Muscle layer of colon (tissue), 2 donors: ENCODE measurements at regions not wholly inside any gene's neighbourhood (a gene's known extent, or its start where the extent isn't known, plus 50 kb on each side); places are given as distances from the start of the nearest gene placed in this dataset.
"Not testable (repeated sequence)": the region's sequence is repeated elsewhere in the genome, so short reads cannot be mapped to it uniquely, and the experiment has no call there.

Experiments
- H3K27ac ChIP-seq: one replicate; pipeline ENCODE4 v1.7.0; 2013; ENCODE audit warnings: low read depth, mild to moderate bottlenecking, low read length, moderate library complexity
- H3K27me3 ChIP-seq, 2 donors: one replicate each; pipeline ENCODE4 v1.7.0; 2013; ENCODE audit warnings: low read length in 2 of 2, mild to moderate bottlenecking in 2 of 2; ENCODE audit not compliant: insufficient read depth in 2 of 2, control insufficient read depth in 1 of 2
- H3K36me3 ChIP-seq: one replicate; pipeline ENCODE4 v1.7.0; 2013; ENCODE audit warnings: mild to moderate bottlenecking, low read length; ENCODE audit not compliant: insufficient read depth
- H3K4me1 ChIP-seq: one replicate; pipeline ENCODE4 v1.7.0; 2013; ENCODE audit warnings: mild to moderate bottlenecking, low read length; ENCODE audit not compliant: insufficient read depth
- H3K4me3 ChIP-seq, 2 donors: one replicate each; pipeline ENCODE4 v1.7.0; 2013; ENCODE audit warnings: low read length in 2 of 2, low read depth in 1 of 2, mild to moderate bottlenecking in 1 of 2, moderate library complexity in 1 of 2
- H3K9ac ChIP-seq: one replicate; pipeline ENCODE4 v1.7.0; 2013; ENCODE audit warnings: low read length
- H3K9me3 ChIP-seq: one replicate; pipeline ENCODE4 v1.7.0; 2013; ENCODE audit warnings: mild to moderate bottlenecking, low read length
- donor health status: abdominal sarcoma.
- donor health status: Adenocarcinoma of cecum.

- not testable (repeated sequence) for H3K4me1 ChIP-seq, H3K36me3 ChIP-seq, H3K27me3 ChIP-seq, H3K9ac ChIP-seq, H3K27ac ChIP-seq, H3K9me3 ChIP-seq, H3K4me3 ChIP-seq
These were observed 79.1 kb upstream of the NCKAP5 start for GRCh38 chr2:133647386-133647785.

- Histone ChIP-seq H3K4me3 (no peak overlapping the region), H3K27me3 (no peaks in the 10 kb centered on the region), H3K9ac (no peak overlapping the region), H3K4me1 (no peaks in the 10 kb centered on the region), H3K9me3 (no peaks in the 10 kb centered on the region), H3K27ac (no peak overlapping the region), H3K36me3 (no peaks in the 10 kb centered on the region)
These were observed 83.6 kb upstream of the NCKAP5 start for GRCh38 chr2:133651861-133652260.

DNA sequence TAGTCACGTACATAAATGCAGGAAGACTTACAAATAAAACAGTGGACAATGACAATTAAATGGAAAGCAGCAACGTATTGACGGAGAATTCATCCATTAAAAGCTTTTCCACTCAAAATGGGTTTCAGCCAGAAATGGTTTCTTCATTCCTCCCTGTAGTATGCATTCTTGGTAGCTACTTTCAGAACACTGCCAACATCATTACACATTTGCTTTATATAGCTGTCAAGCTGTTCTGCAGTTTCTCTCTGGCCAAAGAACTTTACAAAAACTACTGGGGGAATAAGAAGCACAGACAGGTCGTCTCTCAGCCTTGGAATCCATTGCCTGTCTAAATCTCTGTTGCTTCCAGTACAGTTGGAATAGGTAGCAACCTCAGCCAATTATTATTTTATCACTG, 84.1 kb upstream of the NCKAP5 start:
- H3K27ac ChIP-seq: no peak overlapping the region
- H3K4me3 ChIP-seq: no peak overlapping the region
- H3K36me3 ChIP-seq: no peaks in the 10 kb centered on the region
- H3K27me3 ChIP-seq: no peaks in the 10 kb centered on the region
- H3K9ac ChIP-seq: no peak overlapping the region
- no peaks in the 10 kb centered on the region for H3K4me1 ChIP-seq
- no peaks in the 10 kb centered on the region for H3K9me3 ChIP-seq

DNA sequence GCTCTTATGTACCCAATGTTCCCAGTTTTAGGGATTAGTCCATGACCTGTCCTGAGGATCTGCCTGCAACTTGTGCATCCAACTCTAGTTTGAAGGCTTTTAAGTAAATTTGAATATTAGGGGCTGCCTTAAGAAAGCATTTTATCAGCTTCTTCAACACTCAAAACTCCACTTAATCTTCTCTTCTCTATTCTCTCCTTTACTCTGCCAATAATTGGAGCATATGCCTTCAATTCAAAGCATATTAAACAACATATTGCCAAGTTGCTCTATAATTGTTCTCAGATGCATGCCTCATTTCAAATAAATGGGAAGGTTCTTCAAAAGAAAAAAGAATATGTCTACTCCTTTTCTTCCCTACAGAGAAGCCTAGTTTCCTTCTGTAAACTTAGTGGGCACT, 84.8 kb upstream of the NCKAP5 start:
- H3K27ac ChIP-seq: no peak overlapping the region
- H3K4me3 ChIP-seq: no peak overlapping the region
- H3K27me3 ChIP-seq: no peaks in the 10 kb centered on the region
- H3K4me1 ChIP-seq: no peaks in the 10 kb centered on the region
- H3K36me3 ChIP-seq: no peaks in the 10 kb centered on the region
- H3K9ac ChIP-seq: no peak overlapping the region
- no peaks in the 10 kb centered on the region for H3K9me3 ChIP-seq

DNA sequence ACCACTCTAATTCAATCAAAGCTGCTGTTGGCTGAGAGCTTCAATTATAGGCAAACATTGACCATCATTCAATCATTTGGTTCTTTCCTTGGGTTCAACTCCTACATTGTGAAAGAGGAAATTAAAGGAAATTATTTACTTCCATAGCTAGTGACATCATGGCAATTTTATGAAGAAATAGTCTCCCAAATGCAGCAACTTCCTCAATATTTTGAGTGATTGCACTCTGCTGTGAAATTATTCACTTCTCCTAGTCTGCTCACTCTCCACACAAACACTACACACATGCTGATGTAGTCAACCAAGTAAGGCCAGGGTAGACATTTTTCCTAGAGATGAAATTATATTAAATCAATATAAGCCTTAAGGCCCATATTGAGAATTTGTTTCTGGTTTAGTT, 86.7 kb upstream of the NCKAP5 start:
- H3K4me3 ChIP-seq: no peak overlapping the region
- no peaks in the 10 kb centered on the region for H3K36me3 ChIP-seq
- no peak overlapping the region for H3K27ac ChIP-seq
- no peak overlapping the region for H3K9ac ChIP-seq
- H3K9me3 ChIP-seq: no peaks in the 10 kb centered on the region
- no peaks in the 10 kb centered on the region for H3K4me1 ChIP-seq
- H3K27me3 ChIP-seq: no peaks in the 10 kb centered on the region

DNA sequence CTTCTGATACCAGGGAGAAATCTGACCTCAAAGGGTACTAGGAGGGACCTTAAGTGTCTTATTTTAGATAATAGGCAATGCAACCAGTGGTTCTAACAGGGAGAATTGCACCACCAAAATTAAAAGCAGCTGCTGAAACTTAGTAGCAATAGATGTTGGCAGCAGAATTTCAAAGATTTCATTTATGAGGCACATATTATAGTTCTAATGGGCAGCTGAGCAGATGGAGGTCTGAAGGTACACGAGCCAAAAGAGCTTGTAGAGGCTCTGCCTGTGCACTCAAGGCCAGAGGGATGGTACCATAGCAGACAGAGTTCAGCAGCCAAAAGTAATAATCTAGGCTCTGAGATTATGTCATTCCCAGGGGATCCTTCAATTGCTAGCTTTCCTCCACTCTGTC, 87.3 kb upstream of the NCKAP5 start:
- Histone ChIP-seq H3K4me1 (no peaks in the 10 kb centered on the region), H3K27me3 (no peaks in the 10 kb centered on the region), H3K27ac (no peak overlapping the region), H3K9ac (no peak overlapping the region), H3K4me3 (no peak overlapping the region), H3K9me3 (no peaks in the 10 kb centered on the region), H3K36me3 (no peaks in the 10 kb centered on the region)

GRCh38 chr2:133657591-133657990, 89.3 kb upstream of the NCKAP5 start:
- H3K27me3 ChIP-seq: no peaks in the 10 kb centered on the region
- H3K27ac ChIP-seq: no peak overlapping the region
- no peaks in the 10 kb centered on the region for H3K4me1 ChIP-seq
- no peaks in the 10 kb centered on the region for H3K36me3 ChIP-seq
- H3K4me3 ChIP-seq: no peak overlapping the region
- no peaks in the 10 kb centered on the region for H3K9me3 ChIP-seq
- no peak overlapping the region for H3K9ac ChIP-seq

DNA sequence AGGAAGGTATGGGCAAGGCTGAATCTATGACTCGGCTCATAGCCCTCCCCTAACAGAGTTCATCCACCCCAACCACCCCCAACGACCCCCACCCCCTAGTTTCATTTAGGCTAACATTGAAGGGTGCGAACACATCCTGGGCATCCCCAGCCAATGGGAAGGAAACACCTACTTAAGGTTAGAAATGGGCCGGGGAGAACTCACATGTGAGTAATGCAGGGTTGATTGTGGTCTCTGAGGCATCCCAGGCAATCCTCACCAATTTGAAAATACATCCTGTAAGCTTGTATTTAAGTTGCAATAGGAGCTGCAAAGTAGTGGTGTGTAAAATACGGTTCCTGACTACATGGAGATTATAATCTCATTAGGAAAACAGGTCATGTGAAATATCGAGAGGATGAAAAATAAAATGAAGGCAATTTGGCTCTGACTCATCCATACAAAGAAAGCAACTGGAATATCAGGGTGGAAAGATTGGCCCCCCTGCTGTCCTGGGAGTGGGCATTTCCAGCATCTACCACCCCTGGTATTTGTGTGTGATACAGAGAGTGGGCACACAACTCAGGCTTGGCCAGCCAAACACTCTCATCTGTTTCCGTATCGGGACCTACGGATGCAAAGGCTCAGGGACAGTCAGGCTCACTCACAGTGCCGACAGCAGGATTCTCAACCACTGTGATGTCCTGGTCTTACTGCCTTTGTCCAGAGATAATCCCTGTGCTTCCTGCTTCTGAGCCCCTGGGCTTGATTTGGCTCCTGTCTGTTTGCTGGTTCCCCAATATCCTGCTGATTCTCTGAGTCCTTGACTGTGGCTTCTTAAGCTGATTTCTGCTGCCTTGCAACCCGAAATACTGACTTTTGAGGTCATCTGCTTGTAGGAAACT, 90.0 kb upstream of the NCKAP5 start:
- Histone ChIP-seq H3K27ac (no peak overlapping the region), H3K4me1 (no peaks in the 10 kb centered on the region), H3K9ac (no peak overlapping the region), H3K4me3 (no peak overlapping the region), H3K27me3 (no peaks in the 10 kb centered on the region), H3K9me3 (no peaks in the 10 kb centered on the region), H3K36me3 (no peaks in the 10 kb centered on the region)

DNA sequence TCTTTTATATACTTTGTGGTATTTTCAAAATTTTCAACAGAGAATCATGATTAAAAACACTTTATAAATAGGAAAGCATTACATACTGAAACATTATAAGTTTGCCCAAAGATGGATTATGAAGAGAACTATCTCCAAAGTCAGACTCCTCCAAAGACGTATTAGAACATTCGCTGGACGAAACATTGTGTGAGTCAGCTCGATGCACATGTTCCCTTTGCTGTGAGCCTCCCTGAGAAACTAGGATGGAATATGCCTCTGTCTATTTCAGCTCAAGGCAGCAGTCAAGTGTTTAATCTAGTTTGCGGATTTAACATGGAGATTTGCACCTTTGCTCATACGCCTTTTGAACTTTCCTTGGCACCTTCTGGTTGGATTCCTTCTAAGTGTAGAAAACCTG, 92.2 kb upstream of the NCKAP5 start:
- no peaks in the 10 kb centered on the region for H3K4me1 ChIP-seq
- no peaks in the 10 kb centered on the region for H3K9me3 ChIP-seq
- no peaks in the 10 kb centered on the region for H3K27me3 ChIP-seq
- H3K4me3 ChIP-seq: no peak overlapping the region
- H3K9ac ChIP-seq: no peak overlapping the region
- no peaks in the 10 kb centered on the region for H3K36me3 ChIP-seq
- no peak overlapping the region for H3K27ac ChIP-seq

DNA sequence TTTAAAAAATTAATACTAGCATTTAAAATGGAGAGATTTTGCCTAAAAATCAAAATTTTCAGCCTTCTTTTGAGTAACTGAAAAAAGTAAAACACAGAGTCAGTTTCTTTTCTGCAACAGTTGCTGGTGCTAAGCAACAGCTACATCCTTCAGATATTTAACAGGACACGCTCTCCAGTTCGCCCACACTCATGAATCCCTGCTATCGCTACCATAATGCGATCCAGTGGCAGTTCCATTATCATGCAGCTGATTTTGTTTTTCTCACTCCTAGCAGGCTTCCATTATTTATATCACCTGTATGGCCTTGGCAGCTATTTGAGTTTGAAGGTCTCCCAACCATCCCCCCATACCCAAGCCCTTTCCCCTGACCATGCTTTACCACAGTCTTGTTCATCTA, 93.1 kb upstream of the NCKAP5 start:
- Histone ChIP-seq H3K9me3 (no peaks in the 10 kb centered on the region), H3K27me3 (no peaks in the 10 kb centered on the region), H3K4me1 (no peaks in the 10 kb centered on the region), H3K27ac (no peak overlapping the region), H3K9ac (no peak overlapping the region), H3K36me3 (no peaks in the 10 kb centered on the region), H3K4me3 (no peak overlapping the region)

GRCh38 chr2:133666621-133667020, 98.4 kb upstream of the NCKAP5 start:
- no peaks in the 10 kb centered on the region for H3K4me1 ChIP-seq
- H3K9ac ChIP-seq: no peak overlapping the region
- H3K9me3 ChIP-seq: no peaks in the 10 kb centered on the region
- H3K27ac ChIP-seq: no peak overlapping the region
- H3K36me3 ChIP-seq: no peaks in the 10 kb centered on the region
- H3K27me3 ChIP-seq: no peaks in the 10 kb centered on the region
- no peak overlapping the region for H3K4me3 ChIP-seq

DNA sequence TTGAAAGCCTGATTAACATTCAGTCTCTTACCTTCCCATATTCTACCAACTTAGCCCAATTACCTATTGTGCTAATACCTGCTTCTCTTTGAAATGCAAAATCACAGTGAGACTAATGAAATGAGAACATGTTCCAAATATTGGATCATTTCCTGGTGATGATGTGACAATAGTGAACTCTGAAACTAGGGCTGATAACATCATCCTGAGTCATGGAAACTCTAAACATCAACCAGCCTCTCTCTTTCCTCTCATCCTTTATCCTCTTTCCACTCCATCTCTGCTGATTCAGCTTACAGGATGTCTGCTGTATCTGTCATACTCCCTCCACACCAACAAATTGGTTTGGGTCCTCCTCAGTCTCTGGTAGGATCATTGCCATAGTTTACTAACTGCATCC, 98.8 kb upstream of the NCKAP5 start:
- Histone ChIP-seq H3K27me3 (no peaks in the 10 kb centered on the region), H3K4me1 (no peaks in the 10 kb centered on the region), H3K4me3 (no peak overlapping the region), H3K27ac (no peak overlapping the region), H3K9me3 (no peaks in the 10 kb centered on the region), H3K9ac (no peak overlapping the region), H3K36me3 (no peaks in the 10 kb centered on the region)
